Endothelial cell of umbilical vein (primary cell): ENCODE measurements at regions not wholly inside any gene's neighbourhood (a gene's known extent, or its start where the extent isn't known, plus 50 kb on each side); places are given as distances from the start of the nearest gene placed in this dataset.

Experiments used
- BruUV-seq: library from RNA; stranded (reverse); fragments of 400-500 nt; replicated peaks from 2 replicates; lab custom pipeline; 2021; lab: Mats Ljungman, UMichigan
- CTCF ChIA-PET: fragments of 300-600, 350-600 bp; sonication (Branson Sonifier 250); formaldehyde crosslinking; loops from one replicate; lab custom pipeline; 2021; ENCODE audit warnings: antibody characterized with exemption, inconsistent platforms; lab: Charles Lee
- POLR2A ChIA-PET: fragments of 300-600, 350-600 bp; sonication (Branson Sonifier 250); formaldehyde crosslinking; loops from one replicate; lab custom pipeline; 2021; ENCODE audit warnings: antibody characterized with exemption, inconsistent platforms; lab: Charles Lee
- DNase-seq: peaks from one replicate; pipeline ENCODE4 v3.0.0-alpha.2; 2011; ENCODE audit warnings: low read depth, low spot score
- FAIRE-seq: peaks from 2 replicates; lab custom pipeline; 2011; peaks lifted over from hg19 to GRCh38; lab: Jason Lieb, UNC
- H2AFZ ChIP-seq: 2 replicates; pipeline ENCODE4 v1.6.0; 2012; ENCODE audit warnings: low read depth, low read length, control low read depth, inconsistent platforms
- H3K27ac ChIP-seq: 2 replicates; pipeline ENCODE4 v1.5.1; 2011; ENCODE audit warnings: low read depth, mild to moderate bottlenecking, control low read depth, low read length, moderate library complexity; ENCODE audit not compliant: insufficient read depth
- H3K27me3 ChIP-seq, 2 experiments: 2 replicates each; pipeline versions ENCODE4 v1.6.0 to v1.6.1; 2011; ENCODE audit warnings: low read length in 2 of 2, mixed read lengths in 1 of 2; ENCODE audit not compliant: control insufficient read depth in 2 of 2, insufficient read depth in 2 of 2
- H3K36me3 ChIP-seq, 2 experiments: 2 replicates in 1 of 2; 3 replicates in 1 of 2; pipeline ENCODE4 v1.5.1; 2011; ENCODE audit warnings: low read length in 2 of 2, mild to moderate bottlenecking in 1 of 2, moderate library complexity in 1 of 2; ENCODE audit not compliant: control insufficient read depth in 2 of 2, insufficient read depth in 2 of 2; ENCODE audit errors: extremely low read depth in 1 of 2
- H3K4me1 ChIP-seq: 3 replicates; pipeline ENCODE4 v1.5.1; 2011; ENCODE audit warnings: mild to moderate bottlenecking, low read length; ENCODE audit not compliant: control insufficient read depth, insufficient read depth; ENCODE audit errors: extremely low read depth
- H3K4me2 ChIP-seq: 2 replicates; pipeline ENCODE4 v1.6.1; 2011; ENCODE audit warnings: low read length, control low read depth, mixed read lengths; ENCODE audit not compliant: insufficient read depth
- H3K4me3 ChIP-seq, 3 experiments: fragments of 200-600 bp in 1 of 3; sonication (generic), shearing (Covaris generic) in 1 of 3; replicated peaks in 1 of 3; 2 replicates each; pipeline ENCODE4 v1.5.1; 2011 to 2016; ENCODE audit warnings: control low read depth in 3 of 3, low read length in 3 of 3, mild to moderate bottlenecking in 2 of 3, inconsistent platforms in 1 of 3, low read depth in 1 of 3, moderate library complexity in 1 of 3; ENCODE audit not compliant: insufficient read depth in 1 of 3
- H3K79me2 ChIP-seq: 2 replicates; pipeline ENCODE4 v1.6.0; 2012; ENCODE audit warnings: low read length, inconsistent platforms; ENCODE audit not compliant: control insufficient read depth, insufficient read depth
- H3K9ac ChIP-seq: replicated peaks from 2 replicates; pipeline ENCODE3; 2011; ENCODE audit warnings: low read length, control low read depth; ENCODE audit not compliant: insufficient read depth; ENCODE audit errors: extremely low read depth
- H3K9me1 ChIP-seq: replicated peaks from 3 replicates; pipeline ENCODE4 v1.6.0; 2011; ENCODE audit warnings: mild to moderate bottlenecking, low read length; ENCODE audit not compliant: control insufficient read depth, insufficient read depth; ENCODE audit errors: extremely low read depth
- H3K9me3 ChIP-seq: replicated peaks from 2 replicates; pipeline ENCODE4 v1.5.1; 2012; ENCODE audit warnings: low read length, inconsistent platforms; ENCODE audit not compliant: control insufficient read depth, insufficient read depth
- H4K20me1 ChIP-seq: replicated peaks from 2 replicates; pipeline ENCODE3; 2011; ENCODE audit warnings: mild to moderate bottlenecking, low read length; ENCODE audit not compliant: control insufficient read depth, insufficient read depth; ENCODE audit errors: extremely low read depth
- EZH2 ChIP-seq: IDR thresholded peaks from 2 replicates; pipeline ENCODE4 v1.6.1; 2012; ENCODE audit warnings: borderline replicate concordance, low read depth, mild to moderate bottlenecking, moderate library complexity, low read length, inconsistent platforms; ENCODE audit not compliant: severe bottlenecking
- FOS ChIP-seq: IDR thresholded peaks from 2 replicates; pipeline ENCODE4 v1.6.1; 2011; ENCODE audit warnings: mild to moderate bottlenecking, low read length, moderate library complexity, borderline replicate concordance; ENCODE audit not compliant: insufficient read depth
- GATA2 ChIP-seq: IDR thresholded peaks from 2 replicates; pipeline ENCODE4 v1.7.0; 2011; ENCODE audit warnings: low read depth, mild to moderate bottlenecking, moderate library complexity, mixed read lengths, low read length; ENCODE audit not compliant: insufficient read length, insufficient read depth
- JUN ChIP-seq: IDR thresholded peaks from 2 replicates; pipeline ENCODE4 v1.6.1; 2011; ENCODE audit warnings: borderline replicate concordance, low read depth; ENCODE audit not compliant: insufficient read length, insufficient read depth
- MYC ChIP-seq: IDR thresholded peaks from one replicate; pipeline ENCODE4 v1.6.1; 2011; ENCODE audit warnings: mild to moderate bottlenecking, low read depth, low read length
- POLR2A ChIP-seq: IDR thresholded peaks from 2 replicates; pipeline ENCODE4 v1.6.1; 2012; ENCODE audit warnings: low read depth, mild to moderate bottlenecking, control low read depth, low read length
- POLR2AphosphoS5 ChIP-seq: IDR thresholded peaks from 2 replicates; pipeline ENCODE4 v1.6.1; 2012; ENCODE audit warnings: low read depth, mild to moderate bottlenecking, control low read depth, low read length, moderate library complexity; ENCODE audit not compliant: insufficient read depth
- dilution Hi-C: fragments of 300-500 bp; cut with MboI; formaldehyde crosslinking; loops from one replicate; pipeline ENCODE4 v1.15.0; 2019; ENCODE audit warnings: low sequenced_read_pairs; ENCODE audit not compliant: extremely low pct_ligation_motif_present
- intact Hi-C: fragments of 100-400 bp; cut with micrococcal nuclease; formaldehyde crosslinking; loops from one replicate; pipeline ENCODE4 v1.10.0; 2022
- TF ChIP-seq, protein P1 (sequence below), 2 donors: IDR thresholded peaks; 1 replicate in 1 of 2; 2 replicates in 1 of 2; pipeline ENCODE4 v1.5.1; 2011; ENCODE audit warnings: low read length in 2 of 2, mild to moderate bottlenecking in 2 of 2, moderate library complexity in 2 of 2, control low read depth in 1 of 2, inconsistent platforms in 1 of 2, low read depth in 1 of 2; ENCODE audit not compliant: insufficient read depth in 1 of 2; ENCODE audit errors: extremely low read depth in 1 of 2
- TF ChIP-seq, protein P2 (sequence below): IDR thresholded peaks from 2 replicates; pipeline ENCODE4 v1.6.1; 2011; ENCODE audit not compliant: insufficient read depth, insufficient read length

DNA sequence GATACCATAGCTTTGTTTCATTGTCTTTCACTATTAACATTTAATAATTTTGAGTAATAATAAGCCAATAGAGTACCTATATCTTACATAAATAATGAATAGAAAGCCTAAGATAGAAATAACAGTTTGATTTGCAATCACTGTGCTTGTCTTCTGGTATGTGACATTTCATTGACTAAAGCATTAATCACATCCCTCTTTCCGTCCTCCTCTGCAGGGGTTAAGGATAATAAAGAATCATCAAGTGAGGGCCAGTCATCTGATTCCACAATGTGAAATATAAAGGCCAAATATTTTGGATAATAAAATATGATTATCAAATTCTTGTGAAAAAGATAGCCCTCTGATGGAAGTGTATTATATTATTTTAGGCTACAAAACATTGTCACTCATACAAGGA, 2073.4 kb downstream of the ARAP2 start:
- CTCF ChIA-PET = interaction anchor here (1.2 kb wide), 1 partner anchor 59 kb away, joined by 3 read pairs; no protein-coding TSS in a partner anchor
- H3K79me2 ChIP-seq = no peaks in the 10 kb centered on the region
- no peaks in the 10 kb centered on the region for H3K9me1 ChIP-seq
- no peak overlapping the region for H3K9ac ChIP-seq
- DNase-seq = no peak
- intact Hi-C loops (no loop called here), dilution Hi-C loops (no loop called here)
- no peaks in the 10 kb centered on the region for H3K27me3 ChIP-seq
- H2AFZ ChIP-seq = no peak overlapping the region
- H3K4me3 ChIP-seq = no peak overlapping the region
- TF ChIP-seq POLR2A (no peak), FOS (peak; percentile 35), GATA2 (no peak), POLR2AphosphoS5 (no peak)
- TF ChIP-seq, protein P1, sequence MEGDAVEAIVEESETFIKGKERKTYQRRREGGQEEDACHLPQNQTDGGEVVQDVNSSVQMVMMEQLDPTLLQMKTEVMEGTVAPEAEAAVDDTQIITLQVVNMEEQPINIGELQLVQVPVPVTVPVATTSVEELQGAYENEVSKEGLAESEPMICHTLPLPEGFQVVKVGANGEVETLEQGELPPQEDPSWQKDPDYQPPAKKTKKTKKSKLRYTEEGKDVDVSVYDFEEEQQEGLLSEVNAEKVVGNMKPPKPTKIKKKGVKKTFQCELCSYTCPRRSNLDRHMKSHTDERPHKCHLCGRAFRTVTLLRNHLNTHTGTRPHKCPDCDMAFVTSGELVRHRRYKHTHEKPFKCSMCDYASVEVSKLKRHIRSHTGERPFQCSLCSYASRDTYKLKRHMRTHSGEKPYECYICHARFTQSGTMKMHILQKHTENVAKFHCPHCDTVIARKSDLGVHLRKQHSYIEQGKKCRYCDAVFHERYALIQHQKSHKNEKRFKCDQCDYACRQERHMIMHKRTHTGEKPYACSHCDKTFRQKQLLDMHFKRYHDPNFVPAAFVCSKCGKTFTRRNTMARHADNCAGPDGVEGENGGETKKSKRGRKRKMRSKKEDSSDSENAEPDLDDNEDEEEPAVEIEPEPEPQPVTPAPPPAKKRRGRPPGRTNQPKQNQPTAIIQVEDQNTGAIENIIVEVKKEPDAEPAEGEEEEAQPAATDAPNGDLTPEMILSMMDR (IDR thresholded peaks at IDR 0.05; ENCODE audit: extremely low read depth in 1 of 2, insufficient read depth in 1 of 2, low read depth in 1 of 2, low read length in 2 of 2) = no peak
- no peak for FAIRE-seq
- H3K27ac ChIP-seq = no peak overlapping the region
- H3K4me2 ChIP-seq = no peak overlapping the region
- BruUV-seq = no TSS peak
- POLR2A ChIA-PET = no interaction called here
- no peaks in the 10 kb centered on the region for H3K36me3 ChIP-seq
- no peaks in the 10 kb centered on the region for H4K20me1 ChIP-seq
- H3K4me1 ChIP-seq = no peaks in the 10 kb centered on the region
- H3K9me3 ChIP-seq = no peaks in the 10 kb centered on the region

DNA sequence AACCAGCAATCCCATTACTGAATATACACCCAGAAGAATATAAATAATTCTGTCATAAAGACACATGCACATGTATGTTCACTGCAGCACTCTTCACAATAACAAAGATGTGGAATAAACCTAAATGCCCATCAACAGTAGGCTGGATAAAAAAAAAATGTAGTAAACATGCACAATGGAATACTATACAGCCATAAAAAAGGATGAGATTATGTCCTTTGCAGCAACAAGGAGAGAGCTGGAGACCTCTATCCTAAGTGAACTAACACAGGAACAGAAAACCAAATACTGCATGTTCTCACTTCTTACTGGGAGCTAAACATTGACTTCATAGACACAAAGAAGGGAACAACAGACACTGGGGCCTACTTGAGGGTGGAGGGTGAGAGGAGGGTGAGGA, 2067.7 kb downstream of the ARAP2 start:
- Histone ChIP-seq H3K36me3 (no peaks in the 10 kb centered on the region), H3K9me1 (no peaks in the 10 kb centered on the region), H3K4me3 (no peak overlapping the region), H3K9ac (no peak overlapping the region), H3K9me3 (no peaks in the 10 kb centered on the region), H2AFZ (no peak overlapping the region), H3K27ac (no peak overlapping the region), H3K79me2 (no peaks in the 10 kb centered on the region), H4K20me1 (no peaks in the 10 kb centered on the region), H3K4me1 (no peaks in the 10 kb centered on the region), H3K27me3 (no peaks in the 10 kb centered on the region), H3K4me2 (no peak overlapping the region)
- TF ChIP-seq FOS (no peak), EZH2 (no peak), MYC (no peak), GATA2 (no peak), POLR2AphosphoS5 (no peak), POLR2A (no peak), JUN (no peak)
- TF ChIP-seq, protein P2, sequence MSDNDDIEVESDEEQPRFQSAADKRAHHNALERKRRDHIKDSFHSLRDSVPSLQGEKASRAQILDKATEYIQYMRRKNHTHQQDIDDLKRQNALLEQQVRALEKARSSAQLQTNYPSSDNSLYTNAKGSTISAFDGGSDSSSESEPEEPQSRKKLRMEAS = no peak
- TF ChIP-seq, protein P1 (IDR thresholded peaks at IDR 0.05; ENCODE audit: extremely low read depth in 1 of 2, insufficient read depth in 1 of 2, low read depth in 1 of 2, low read length in 2 of 2) = no peak
- DNase-seq = no peak
- ChIA-PET POLR2A (no interaction called here), CTCF (no interaction called here)
- dilution Hi-C loops (no loop called here), intact Hi-C loops (no loop called here)
- no peak for FAIRE-seq
- no TSS peak for BruUV-seq
